K562 (cell line): ENCODE measurements at regions not wholly inside any gene's neighbourhood (a gene's known extent, or its start where the extent isn't known, plus 50 kb on each side); places are given as distances from the start of the nearest gene placed in this dataset.

ENCODE experiments used
- ATAC-seq: fragments of 200-7000 bp; cut with Tn5 transposase; 3 replicates; pipeline ENCODE4 v1.9.1; 2020; ENCODE audit warnings: moderate library complexity
- BruUV-seq: library from RNA; stranded (reverse); fragments of 400-500 nt; replicated peaks from 2 replicates; lab custom pipeline; 2021; lab: Mats Ljungman, UMichigan
- CTCF ChIA-PET: fragments of 300-600 bp; formaldehyde crosslinking; extraction: SDS; loops from one replicate; lab custom pipeline; 2021; ENCODE audit warnings: low intra/inter-chr PET ratio; lab: Yijun Ruan, JAX
- POLR2A ChIA-PET: fragments of 300-600, 350-650 bp; sonication (Branson Sonifier 250); formaldehyde crosslinking; extraction: SDS; loops from one replicate; lab custom pipeline; 2021; ENCODE audit warnings: antibody characterized with exemption, inconsistent platforms; lab: Yijun Ruan, JAX
- DNase-seq, 4 experiments: peaks; one replicate each; pipeline versions ENCODE4 v3.0.0 to v3.0.0-alpha.2; 2011 to 2018; ENCODE audit warnings: low spot score in 3 of 4, mixed read lengths in 3 of 4; ENCODE audit errors: extremely low read depth in 1 of 4
- FAIRE-seq: peaks from 2 replicates; lab custom pipeline; 2011; peaks lifted over from hg19 to GRCh38; lab: Jason Lieb, UNC
- H2AFZ ChIP-seq: 2 replicates; pipeline ENCODE4 v1.6.0; 2011; ENCODE audit warnings: low read depth, low read length, control low read depth, inconsistent platforms
- H3K27ac ChIP-seq: fragments of 200-600 bp; 3 replicates; pipeline ENCODE4 v1.8.0; 2011; ENCODE audit warnings: low read depth, mild to moderate bottlenecking, control low read depth, inconsistent platforms, low read length, moderate library complexity, mixed read lengths; ENCODE audit errors: extremely low read depth
- H3K27me3 ChIP-seq, 2 experiments: fragments of 300-600 bp in 1 of 2; 2 replicates in 1 of 2; 3 replicates in 1 of 2; pipeline versions ENCODE4 v1.6.0 to v1.8.0; 2011; ENCODE audit warnings: inconsistent platforms in 2 of 2, low read length in 2 of 2, mild to moderate bottlenecking in 1 of 2, mixed read lengths in 1 of 2, moderate library complexity in 1 of 2; ENCODE audit not compliant: control insufficient read depth in 2 of 2, insufficient read depth in 2 of 2
- H3K36me3 ChIP-seq: fragments of 300-600 bp; 3 replicates; pipeline ENCODE4 v1.8.0; 2011; ENCODE audit warnings: mild to moderate bottlenecking, low read length, inconsistent platforms; ENCODE audit not compliant: control insufficient read depth, insufficient read depth
- H3K4me1 ChIP-seq, 2 experiments: fragments of 200-600 bp in 1 of 2; replicated peaks in 1 of 2; 2 replicates in 1 of 2; 3 replicates in 1 of 2; pipeline versions ENCODE4 v1.5.1 to v1.8.0; 2011; ENCODE audit warnings: inconsistent platforms in 2 of 2, low read length in 2 of 2, mild to moderate bottlenecking in 1 of 2, mixed read lengths in 1 of 2, moderate library complexity in 1 of 2; ENCODE audit not compliant: control insufficient read depth in 2 of 2, insufficient read depth in 2 of 2
- H3K4me2 ChIP-seq: 2 replicates; pipeline ENCODE4 v1.6.1; 2011; ENCODE audit warnings: low read length, control low read depth, inconsistent platforms, mixed read lengths; ENCODE audit not compliant: insufficient read depth
- H3K4me3 ChIP-seq: fragments of 200-600 bp; sonication (generic), shearing (Covaris generic); 2 replicates; pipeline ENCODE4 v1.5.1; 2016; ENCODE audit warnings: control low read depth, inconsistent platforms
- H3K79me2 ChIP-seq: fragments of 200-600 bp; 3 replicates; pipeline ENCODE4 v1.8.0; 2011; ENCODE audit warnings: low read length, inconsistent platforms; ENCODE audit not compliant: control insufficient read depth, insufficient read depth
- H3K9ac ChIP-seq, 2 experiments: 2 replicates each; pipeline versions ENCODE4 v1.6.0 to v1.6.1; 2011; ENCODE audit warnings: low read depth in 2 of 2, low read length in 2 of 2, control low read depth in 1 of 2, inconsistent platforms in 1 of 2, mild to moderate bottlenecking in 1 of 2, mixed read lengths in 1 of 2; ENCODE audit not compliant: insufficient read depth in 1 of 2
- H3K9me1 ChIP-seq: one replicate; pipeline ENCODE4 v1.6.0; 2011; ENCODE audit warnings: inconsistent platforms, mild to moderate bottlenecking, low read length, moderate library complexity; ENCODE audit not compliant: control insufficient read depth, insufficient read depth
- H3K9me3 ChIP-seq: replicated peaks from 2 replicates; pipeline ENCODE4 v1.5.1; 2011; ENCODE audit warnings: low read depth, low read length, inconsistent platforms; ENCODE audit not compliant: control insufficient read depth, insufficient read depth
- H4K20me1 ChIP-seq: replicated peaks from 2 replicates; pipeline ENCODE4 v1.6.1; 2011; ENCODE audit warnings: low read length, inconsistent platforms, mixed read lengths; ENCODE audit not compliant: control insufficient read depth, insufficient read depth
- GABPB1 ChIP-seq: sonication (generic); formaldehyde crosslinking; IDR thresholded peaks from 2 replicates; pipeline ENCODE4 v1.8.0; 2022; ENCODE audit warnings: mild to moderate bottlenecking, missing genetic modification reagents
- NCOR1 ChIP-seq: fragments of 450-650 bp; IDR thresholded peaks from 2 replicates; pipeline ENCODE4 v1.6.1; 2016; ENCODE audit warnings: mild to moderate bottlenecking, moderate library complexity
- PTRF ChIP-seq: fragments of 450-650 bp; IDR thresholded peaks from 2 replicates; pipeline ENCODE4 v1.6.1; 2016; ENCODE audit warnings: mild to moderate bottlenecking, missing genetic modification characterization, missing compliant biosample characterization
- SMARCE1 ChIP-seq: fragments of 450-650 bp; IDR thresholded peaks from 2 replicates; pipeline ENCODE4 v1.7.1; 2016; ENCODE audit warnings: mild to moderate bottlenecking
- SRF ChIP-seq, 2 experiments: fragments of 250-450, 450-650 bp in 1 of 2; sonication (Bioruptor Pico) in 1 of 2; sonication (generic) in 1 of 2; formaldehyde crosslinking; IDR thresholded peaks; 2 replicates each; pipeline versions ENCODE4 v1.5.0 to v1.5.1; 2020 to 2022; ENCODE audit warnings: mild to moderate bottlenecking in 1 of 2, missing genetic modification reagents in 1 of 2
- ZFP91 ChIP-seq: sonication (generic); formaldehyde crosslinking; IDR thresholded peaks from 2 replicates; pipeline ENCODE4 v1.8.0; 2022; ENCODE audit warnings: mild to moderate bottlenecking, missing genetic modification reagents
- WGBS: fragments of 100-300 bp; shearing (Covaris generic); methylation state at CpG from one replicate; pipeline ENCODE4 v1.1.6; 2016; ENCODE audit warnings: low coverage, mixed read lengths; ENCODE audit not compliant: insufficient coverage; ENCODE audit errors: missing lambda C conversion rate; 5-methylcytosine and 5-hydroxymethylcytosine counted together
- in situ Hi-C: fragments of 300-500 bp; cut with MboI; formaldehyde crosslinking; loops from 4 replicates; pipeline ENCODE4 v1.15.0; 2018; ENCODE audit warnings: inconsistent platforms, mixed read lengths
- intact Hi-C: fragments of 100-400 bp; cut with micrococcal nuclease; formaldehyde crosslinking; loops from 2 replicates; pipeline ENCODE4 v1.14.2; 2022

GRCh38 chr5:126301056-126301455, 122.2 kb upstream of the GRAMD2B start:
- Histone ChIP-seq H3K9me1 (no peaks in the 10 kb centered on the region), H3K9me3 (no peaks in the 10 kb centered on the region), H2AFZ (no peak overlapping the region), H3K79me2 (no peaks in the 10 kb centered on the region), H3K27me3 (no peaks in the 10 kb centered on the region), H3K4me1 (no peaks in the 10 kb centered on the region), H3K9ac (no peak overlapping the region), H3K36me3 (no peaks in the 10 kb centered on the region), H4K20me1 (no peaks in the 10 kb centered on the region), H3K27ac (no peak overlapping the region), H3K4me3 (no peak overlapping the region)
- no peak for DNase-seq
- ATAC-seq: no peak
- CTCF ChIA-PET: no interaction called here
- in situ Hi-C loops: no loop called here
- no peak for FAIRE-seq
- BruUV-seq: no TSS peak
- intact Hi-C loops: no loop called here
- TF ChIP-seq ZFP91 (no peak), NCOR1 (no peak)
- TF ChIP-seq, all 486 proteins: peak for 0
- whole genome bisulfite sequencing: 0% methylated on average over 3 of the region's 3 CpGs
- no peak overlapping the region for H3K4me2 ChIP-seq
- POLR2A ChIA-PET: no interaction called here

GRCh38 chr5:126309860-126310259, 113.3 kb upstream of the GRAMD2B start:
- Histone ChIP-seq H3K27me3 (no peaks in the 10 kb centered on the region), H3K36me3 (no peaks in the 10 kb centered on the region), H3K4me1 (no peaks in the 10 kb centered on the region), H3K9ac (no peak overlapping the region), H3K79me2 (no peaks in the 10 kb centered on the region), H3K9me1 (no peaks in the 10 kb centered on the region), H3K4me3 (no peak overlapping the region), H3K27ac (no peak overlapping the region), H3K4me2 (no peak overlapping the region), H2AFZ (no peak overlapping the region), H3K9me3 (no peaks in the 10 kb centered on the region), H4K20me1 (no peaks in the 10 kb centered on the region)
- DNase-seq (no peak), ATAC-seq (no peak), FAIRE-seq (no peak)
- CTCF ChIA-PET: no interaction called here
- TF ChIP-seq GABPB1 (CRISPR knock-in tag) (no peak), PTRF (tag) (no peak), SMARCE1 (no peak), SRF (CRISPR knock-in tag; IDR thresholded peaks at IDR 0.05) (no peak)
- POLR2A ChIA-PET: no interaction called here
- intact Hi-C loops: no loop called here
- in situ Hi-C loops: no loop called here
- no TSS peak for BruUV-seq
